ENCODE measurements at regions not wholly inside any gene's neighbourhood (a gene's known extent, or its start where the extent isn't known, plus 50 kb on each side); places are given as distances from the start of the nearest gene placed in this dataset.

DNA sequence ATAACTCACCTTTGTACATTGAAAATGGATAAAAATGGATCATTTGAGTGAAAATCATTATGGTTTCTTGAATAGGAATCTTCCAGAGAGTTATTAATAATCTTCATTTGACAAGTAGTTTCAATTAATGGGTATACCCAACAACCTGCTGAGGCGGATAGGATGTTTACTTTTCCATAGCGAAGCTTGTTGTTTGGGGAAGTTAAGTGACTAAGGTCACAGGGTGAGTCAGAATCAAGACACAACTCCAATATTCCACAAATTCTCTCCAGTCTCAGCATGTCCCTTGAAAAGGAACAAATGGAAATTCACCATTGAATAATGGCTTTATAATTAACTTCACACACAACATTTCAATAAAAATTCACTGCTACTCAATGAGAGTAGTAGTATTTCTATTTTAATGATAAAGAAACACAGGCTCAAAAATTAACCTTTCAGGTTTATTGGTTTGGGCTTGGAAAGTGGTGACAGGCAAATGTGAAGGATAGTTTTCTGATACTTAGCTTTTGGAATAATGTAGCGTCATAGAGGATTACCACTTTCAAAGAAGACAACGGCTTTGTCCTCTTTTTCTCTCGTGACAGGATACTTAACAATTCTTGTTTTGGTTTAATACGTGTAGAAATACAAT lies 211.3 kb downstream of the GPD2 start:
- no peak for DNase-seq

DNA sequence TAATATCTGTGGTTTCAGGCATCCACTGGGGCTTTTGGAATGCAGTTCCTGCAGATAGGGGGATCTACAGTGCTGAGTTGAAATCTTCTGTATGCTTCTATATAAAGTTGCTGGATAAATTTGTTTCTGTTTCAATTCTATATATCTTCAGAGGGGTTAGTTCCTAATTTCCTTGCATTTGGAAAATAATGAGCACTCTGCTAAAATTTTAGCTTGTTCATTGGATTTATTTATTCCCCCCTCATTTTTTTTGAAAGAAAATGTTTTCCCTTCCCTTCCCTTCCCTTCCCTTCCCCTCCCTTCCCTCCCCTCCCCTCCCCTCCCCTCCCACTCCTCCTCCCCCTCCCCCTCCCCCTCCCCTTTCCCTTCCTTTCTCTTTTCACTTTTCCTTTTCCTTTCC lies 212.3 kb downstream of the GPD2 start:
- DNase-seq, result no peak

DNA sequence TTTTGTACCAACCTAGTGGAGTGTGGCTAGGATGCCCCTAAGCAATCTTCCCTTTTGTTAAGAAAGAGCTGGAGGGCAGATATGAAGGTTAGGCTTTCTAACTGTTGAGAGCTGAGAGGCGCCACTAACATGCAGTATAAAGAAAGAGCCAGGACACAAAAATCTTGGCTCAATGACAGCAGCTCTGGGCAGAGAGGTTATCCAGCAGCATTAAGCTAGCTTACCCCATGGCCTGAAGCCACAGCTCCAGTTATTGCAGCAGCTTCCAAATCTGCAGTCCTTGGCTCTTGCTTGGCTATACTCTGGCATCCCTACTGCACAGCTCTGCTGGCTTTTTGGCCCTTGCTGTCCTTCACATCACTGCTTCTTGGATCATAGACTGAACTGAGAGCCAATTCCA lies 213.4 kb downstream of the GPD2 start:
- no peak for DNase-seq

DNA sequence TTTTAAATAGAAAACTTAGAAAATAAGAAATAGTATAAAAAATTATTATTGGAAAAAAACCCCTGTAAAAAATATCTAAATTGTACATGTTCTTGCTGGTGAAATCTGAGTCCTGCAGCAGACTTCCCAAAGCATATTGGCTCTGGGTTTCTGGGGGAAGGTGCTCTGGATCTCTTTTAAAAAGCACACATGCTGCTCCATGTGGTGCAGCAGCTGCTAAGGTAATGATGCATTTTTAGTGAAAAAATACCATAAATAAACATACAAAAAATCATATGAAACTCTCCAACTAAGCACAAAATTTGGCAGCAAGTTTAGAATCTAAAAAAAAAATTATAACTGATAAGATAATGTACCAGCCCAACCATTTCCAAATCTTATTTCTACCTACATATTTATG lies 216.5 kb downstream of the GPD2 start:
- DNase-seq, result no peak

DNA sequence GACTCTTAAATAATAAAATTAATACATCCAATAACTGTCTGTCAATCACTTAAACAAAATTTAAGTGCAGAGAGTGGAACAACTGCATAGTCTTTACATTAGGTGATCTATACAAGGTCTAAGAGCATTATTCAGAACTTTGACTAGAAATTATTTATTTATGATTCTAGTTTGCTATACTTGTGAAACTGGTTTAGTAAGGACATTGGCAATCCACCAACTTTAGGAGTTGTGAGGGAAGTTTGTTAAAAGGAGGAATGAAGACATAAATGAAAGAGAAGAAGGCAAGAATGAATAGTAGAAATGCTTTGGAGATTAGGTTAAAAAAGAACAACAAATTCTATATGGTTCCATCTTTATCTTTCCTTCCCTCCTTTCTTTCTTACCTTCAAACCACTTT lies 217.5 kb downstream of the GPD2 start:
- no peak for DNase-seq

DNA sequence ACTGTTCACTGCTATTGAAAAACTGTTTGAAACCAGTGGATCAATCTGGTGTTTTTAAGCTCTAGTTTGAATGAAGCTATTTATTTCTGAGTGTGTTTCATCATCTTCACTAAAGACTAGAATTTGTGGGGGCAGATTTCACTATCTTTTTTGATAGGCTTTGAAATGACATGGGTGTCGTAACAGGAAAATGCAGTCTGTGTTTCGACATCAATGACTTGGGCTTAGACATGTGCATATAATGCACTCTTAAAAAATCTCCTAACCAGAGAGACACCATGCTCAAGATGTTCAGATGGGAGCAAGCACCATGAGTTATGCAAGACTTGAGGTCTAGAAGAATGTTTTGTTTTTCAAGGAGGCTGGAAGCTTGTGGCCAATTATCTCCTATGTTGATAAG lies 221.6 kb downstream of the GPD2 start:
- no peak for DNase-seq

DNA sequence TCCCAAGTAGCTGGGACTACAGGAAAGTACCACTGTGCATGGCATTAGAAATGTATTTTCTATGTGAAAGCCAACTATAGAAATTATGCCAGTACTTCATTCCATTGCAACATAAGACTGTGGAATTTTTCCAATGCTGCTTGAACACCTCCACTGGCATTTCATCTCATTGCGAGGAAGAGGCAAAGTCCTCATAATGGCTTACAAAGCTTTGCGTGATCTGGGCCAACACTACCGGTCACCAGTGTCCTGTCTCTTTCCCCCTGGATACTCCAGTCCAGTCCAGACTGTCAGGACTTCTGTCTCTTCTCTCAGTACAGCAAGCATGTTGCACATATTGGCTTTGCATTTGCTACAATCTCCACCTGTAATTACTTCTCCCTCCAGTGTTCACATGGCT lies 223.5 kb downstream of the GPD2 start:
- DNase-seq, result no peak

DNA sequence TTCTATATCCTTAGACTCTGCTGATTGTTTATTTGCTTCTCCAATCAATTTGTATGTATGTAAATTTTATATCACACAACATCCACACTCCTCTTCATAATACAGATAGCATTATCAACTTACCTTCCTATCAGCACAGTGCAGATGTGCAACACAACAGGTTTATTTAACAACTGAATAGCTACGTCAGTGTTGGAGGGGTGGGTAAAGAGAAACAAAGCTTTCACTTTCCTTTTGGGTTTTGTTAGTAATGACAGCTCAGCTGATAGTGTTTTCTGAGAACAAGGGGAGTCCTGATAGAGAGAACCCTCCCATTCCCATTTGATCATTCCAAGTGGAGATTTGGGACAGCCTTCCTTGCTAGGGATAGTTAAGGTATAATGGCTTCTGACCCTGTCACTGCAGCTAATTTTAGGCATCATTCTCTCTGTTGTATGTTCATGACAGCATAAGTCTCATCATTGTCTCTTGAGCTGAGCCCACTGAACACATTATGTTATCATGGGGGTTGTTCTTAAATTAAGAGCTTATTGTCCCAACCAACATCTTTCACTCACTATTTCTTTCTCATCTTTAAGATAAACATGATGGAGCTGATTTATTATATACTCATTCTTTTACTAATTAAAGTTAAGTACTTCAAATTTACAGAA lies 227.7 kb downstream of the GPD2 start:
- peak; percentile 20 for DNase-seq

DNA sequence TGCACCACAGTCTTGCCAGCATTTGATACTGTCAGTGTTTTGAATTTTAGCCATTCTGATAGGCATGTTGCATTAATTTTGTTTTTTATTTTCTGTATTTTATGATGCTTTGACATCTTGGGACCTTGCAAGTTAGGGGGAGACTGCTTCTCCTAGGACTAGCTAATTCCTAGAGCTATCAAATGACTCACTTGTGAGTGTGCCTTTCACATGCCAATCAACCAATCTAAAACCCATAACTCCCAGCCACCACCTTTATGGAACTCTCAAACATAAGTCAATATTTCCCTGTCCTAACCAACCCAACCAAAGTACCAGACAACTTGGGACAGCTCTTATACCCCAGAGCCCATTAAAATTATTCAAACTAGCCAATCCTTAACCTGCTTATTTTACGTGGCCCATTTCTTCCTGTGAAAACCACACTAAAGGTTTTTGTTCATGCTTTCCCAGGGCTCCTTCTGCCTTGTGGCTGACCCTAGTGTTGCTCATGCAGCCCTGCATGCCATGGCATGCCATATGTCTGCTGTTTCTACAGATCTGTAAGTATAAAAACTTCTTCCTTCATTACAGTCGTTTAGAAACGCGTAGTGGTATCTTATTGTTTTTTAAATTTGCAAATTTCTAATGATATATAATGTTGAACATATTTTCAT lies 230.1 kb downstream of the GPD2 start:
- DNase-seq, result no peak

DNA sequence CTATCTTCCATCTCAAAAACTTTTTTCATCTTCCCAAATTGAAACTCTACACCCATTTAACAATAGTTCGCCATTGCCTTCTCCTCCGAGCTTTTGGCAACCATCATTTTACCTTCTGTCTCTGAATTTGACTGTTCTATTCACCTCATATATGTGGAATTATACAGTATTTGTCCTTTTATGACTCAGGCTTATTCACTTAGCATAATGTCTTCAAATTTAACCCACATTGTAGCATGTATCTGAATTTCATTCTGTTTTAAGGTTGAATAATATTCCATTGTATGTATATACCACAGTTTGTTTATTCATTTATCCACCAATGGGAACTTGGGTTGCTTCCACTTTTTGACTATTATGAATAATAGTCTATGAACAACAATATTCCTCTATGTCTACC lies 233.9 kb downstream of the GPD2 start:
- no peak for DNase-seq

DNA sequence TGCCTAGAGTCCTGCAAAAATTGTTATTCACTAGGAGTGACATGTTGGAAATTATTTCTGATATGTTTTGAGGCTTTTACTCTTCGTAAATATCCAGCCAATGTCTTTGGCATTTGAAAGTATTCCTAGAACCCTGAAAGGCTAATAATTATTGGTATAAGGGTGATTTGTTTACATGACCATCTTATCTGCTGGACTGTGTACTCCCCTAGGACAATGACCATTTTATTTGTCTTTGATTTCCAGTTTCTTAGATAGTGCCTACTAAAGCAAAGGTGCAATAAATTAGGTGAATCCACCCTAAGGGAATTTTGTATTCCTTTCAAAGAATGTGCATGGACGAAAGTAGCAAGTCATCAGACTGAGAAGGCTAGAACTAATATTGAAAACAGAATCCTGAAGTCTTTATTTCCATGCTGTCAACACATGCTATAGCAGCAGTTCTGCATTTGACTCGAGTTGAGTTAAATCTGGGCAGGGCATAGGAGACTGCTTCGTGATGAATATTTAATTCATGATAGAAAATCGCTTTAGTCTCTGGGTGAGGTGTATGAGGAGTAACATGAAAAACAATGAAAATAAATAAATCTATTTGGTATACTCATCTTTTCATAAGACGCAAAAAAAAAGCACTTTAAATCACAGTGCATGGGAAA lies 235.7 kb downstream of the GPD2 start:
- DNase-seq, result no peak

DNA sequence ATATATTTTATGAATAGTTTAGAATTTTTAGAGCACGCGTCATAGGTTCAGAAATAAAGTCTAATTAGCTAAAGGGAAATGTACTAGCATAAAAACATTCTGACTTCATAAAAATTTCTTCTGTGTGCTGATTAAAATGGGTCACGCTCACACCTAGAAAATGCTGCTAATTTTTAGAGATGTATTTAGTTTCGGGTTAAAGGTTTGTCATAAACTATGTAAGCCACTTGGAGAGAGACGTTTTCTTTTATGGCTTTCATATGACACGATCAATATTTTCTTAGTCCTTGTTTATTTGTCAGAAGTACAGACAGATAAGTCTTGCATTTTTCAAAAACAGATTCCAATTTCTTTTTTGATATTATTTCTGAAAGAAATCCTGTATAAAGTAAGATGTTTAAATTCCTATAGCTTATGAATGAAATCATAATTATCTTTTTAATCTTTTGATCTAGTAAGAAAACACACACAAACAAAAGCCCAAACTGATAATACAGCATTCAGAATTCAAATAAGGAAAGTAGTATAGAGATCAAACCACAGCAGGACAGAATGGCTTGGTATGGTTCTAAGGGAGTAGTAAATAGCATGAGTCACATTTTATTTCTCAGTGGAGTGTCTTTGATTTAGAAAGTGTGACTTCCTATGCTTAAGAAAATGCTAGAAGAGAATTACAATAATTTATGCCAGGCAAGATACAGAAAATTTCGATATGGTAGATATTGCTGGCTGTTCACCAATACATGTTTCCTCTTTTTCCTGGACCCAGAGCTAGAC lies 236.6 kb downstream of the GPD2 start:
- no peak for DNase-seq

DNA sequence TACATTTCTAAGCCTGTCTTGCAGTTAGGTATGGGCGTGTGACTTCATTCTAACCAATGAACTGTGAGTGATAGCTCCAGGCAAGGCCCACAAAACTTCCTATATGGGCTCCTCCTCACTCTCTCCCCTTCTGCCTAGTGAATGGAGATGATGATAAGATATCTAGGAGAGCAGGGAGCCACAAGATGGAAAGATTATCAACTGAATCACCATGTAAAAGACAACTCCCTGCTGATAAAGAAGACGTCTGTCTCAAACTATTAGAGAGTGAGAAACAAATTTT lies 237.1 kb downstream of the GPD2 start:
- no peak for DNase-seq

DNA sequence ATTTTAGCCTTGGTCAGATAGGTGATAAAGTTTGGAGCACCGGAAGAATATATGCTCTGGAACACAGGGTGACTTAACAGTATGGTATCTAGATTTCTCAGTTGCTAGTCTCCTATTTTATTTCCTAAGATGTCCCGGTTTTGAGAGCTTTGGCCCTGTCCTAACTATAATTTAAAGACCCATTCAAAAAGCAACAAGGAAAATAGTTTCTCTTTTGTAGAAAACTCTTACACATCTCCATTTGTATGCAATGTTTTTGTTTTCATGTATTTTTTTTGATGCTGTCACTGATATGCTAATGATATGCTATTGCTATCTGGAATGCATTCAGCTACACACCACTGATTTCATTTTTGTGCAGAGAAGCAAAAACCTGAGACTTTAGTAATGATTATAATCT lies 237.8 kb downstream of the GPD2 start:
- DNase-seq, result no peak

DNA sequence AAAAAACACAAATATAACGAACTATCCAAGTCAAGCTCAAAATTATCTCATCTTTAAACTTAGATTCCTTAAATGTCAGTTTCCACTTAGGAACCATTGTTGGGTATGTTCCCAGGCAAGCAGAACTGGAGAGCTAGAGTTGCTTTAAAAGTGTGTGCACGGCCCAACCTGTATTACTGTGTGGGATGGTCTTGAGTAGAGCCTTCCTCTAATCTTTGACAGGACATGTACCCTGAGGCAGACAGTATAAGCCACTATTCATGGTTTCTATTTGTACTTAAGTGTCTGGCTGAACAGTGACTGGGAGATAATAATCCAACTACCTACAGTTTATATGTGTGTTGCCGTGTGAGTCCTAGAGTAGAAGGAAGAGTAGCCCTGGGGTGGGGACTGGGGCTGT lies 239.7 kb downstream of the GPD2 start:
- DNase-seq, result no peak

DNA sequence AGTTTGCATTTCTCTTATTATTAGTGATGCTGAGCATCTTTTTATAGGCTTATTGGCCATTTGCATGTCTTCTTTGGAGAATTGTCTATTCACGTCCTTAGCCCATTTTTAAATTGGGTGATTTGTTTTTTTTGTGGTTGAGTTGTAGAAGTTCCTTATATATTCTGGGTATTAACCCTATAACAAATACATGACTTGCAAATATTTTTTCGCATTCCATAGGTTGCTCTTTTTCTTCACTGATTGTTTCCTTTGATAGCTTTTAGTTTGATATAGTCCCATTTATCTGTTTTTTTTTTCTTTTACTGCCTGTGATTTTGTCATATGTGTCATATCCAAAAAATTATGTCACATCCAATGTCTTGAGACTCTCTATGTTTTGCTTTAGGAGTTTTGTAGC lies 243.6 kb downstream of the GPD2 start:
- no peak for DNase-seq

DNA sequence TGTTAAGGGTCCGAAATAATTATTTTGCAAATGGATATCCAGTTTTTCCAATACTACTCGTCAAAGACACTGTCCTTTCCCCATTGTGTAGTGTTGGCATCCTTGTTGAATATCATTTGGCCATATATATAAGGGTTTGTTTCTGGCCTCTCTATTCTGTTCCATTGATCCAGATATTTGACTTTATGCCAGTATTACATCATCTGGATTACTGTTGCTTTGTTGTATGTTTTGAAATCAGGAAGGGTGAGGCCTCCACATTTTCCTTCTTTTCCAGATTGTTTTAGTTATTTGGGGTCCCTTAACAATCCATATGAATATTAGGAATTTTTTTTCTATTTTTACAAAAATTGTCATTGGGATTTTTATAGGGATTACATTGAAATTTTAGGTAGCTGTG lies 244.1 kb downstream of the GPD2 start:
- DNase-seq, result no peak

DNA sequence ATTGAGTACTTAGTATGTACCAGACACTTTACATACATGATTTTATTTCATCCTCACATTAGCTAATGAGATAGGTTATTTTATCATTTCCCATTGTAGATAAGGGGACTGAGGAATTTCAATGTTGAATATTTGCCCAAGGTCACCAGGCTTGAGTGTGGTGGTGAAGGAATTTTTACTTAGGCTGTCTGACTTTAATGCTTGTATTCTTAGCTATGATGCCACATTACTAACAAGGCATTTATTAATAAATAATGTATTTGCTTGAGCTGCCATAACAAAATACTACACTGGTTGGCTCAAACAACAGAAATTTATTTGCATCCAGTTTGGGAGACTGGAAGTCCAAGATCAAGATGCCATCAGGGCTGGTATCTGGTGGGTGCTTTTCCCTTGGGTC lies 250.9 kb downstream of the GPD2 start:
- DNase-seq, result no peak

DNA sequence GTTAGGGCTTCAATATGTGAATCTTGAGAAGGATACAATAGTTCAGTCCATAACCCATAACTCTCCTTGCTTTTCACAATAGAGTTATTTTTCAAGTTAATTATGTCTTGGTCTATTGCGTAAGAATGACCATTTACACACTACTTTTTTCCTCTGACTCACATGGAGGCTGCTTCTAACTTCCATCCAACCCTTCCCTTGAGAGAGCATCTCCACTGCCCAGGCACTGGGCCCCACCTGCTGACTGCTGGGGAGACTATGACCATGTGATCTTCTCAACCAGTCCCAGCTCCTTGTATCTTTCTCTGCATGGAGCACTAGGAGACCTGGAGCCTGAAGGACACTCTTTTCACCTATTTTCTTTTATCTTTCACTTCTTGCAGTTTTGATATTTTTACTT lies 251.5 kb downstream of the GPD2 start:
- no peak for DNase-seq

DNA sequence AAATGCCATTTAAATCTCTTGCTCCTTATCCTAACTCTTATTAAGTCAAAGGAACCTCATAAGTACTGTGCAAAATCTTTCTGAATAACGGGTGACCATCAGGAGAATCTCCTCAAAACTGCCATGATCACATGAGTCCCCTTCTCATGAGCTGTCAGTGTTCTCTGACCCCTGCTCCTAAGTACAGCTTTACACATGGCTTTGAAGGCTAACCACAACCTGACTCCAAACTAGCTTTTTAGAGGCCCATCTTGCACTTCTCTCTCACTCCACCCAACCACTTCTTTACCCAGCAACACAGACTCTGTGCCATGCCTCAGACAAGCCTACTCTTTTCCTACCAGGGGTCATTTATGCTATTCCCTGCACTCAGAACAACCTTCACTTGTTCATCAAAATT lies 253.8 kb downstream of the GPD2 start:
- no peak for DNase-seq

DNA sequence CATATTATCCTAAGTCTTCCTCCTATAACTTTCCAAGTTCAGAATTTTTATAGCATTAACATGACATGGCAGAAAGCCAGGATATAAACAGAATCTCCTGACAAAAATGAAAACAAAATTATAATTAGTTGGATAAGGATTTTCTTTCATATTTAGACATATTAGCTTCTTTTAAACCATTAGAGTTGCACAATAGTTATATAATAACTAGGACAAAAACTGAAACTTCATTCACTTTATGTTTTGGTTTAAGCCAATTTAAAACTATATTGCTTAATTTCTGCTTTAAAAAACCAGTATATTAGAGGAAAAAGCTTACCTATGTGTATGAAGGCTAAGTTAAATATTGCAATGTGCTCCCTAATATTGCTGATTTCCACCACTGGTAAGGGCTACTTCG lies 254.8 kb downstream of the GPD2 start:
- DNase-seq, result no peak

DNA sequence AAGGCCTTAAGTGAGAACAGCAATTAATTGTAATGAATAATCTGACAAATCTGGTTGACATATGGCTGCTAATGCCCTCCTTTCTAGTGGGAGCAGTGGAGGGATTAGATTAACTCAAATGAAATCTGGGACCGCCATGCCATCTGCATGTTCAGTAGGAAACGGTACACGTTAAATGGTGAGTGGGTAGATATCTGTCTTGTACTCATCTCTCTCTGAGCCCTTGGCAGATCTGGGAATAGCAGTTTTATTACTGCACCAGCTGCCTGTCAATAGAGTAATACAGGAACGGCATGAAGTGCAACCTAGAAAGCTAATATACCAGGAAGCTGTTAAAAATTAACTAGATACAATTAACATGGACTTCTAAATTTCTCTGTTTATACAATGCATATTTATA lies 258.8 kb downstream of the GPD2 start:
- no peak for DNase-seq

DNA sequence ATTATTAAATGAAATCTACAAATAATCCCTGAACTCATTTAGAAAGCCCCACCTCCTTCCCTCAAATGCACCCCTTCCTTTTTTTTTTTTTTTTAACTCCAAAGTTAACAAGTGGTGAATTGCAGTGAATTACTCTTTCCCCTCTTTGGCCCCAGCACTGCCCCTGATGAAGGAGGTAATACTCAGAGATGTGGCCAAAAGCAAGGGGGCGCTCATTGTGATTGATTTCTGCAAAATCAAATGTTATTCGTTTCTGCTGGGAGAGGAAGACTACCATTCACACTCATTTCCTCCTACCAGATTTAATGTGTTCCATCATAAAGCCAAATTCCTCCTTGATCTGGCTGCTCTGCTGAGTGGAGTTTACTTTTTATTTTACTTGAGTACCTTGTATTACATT lies 259.4 kb downstream of the GPD2 start:
- no peak for DNase-seq

DNA sequence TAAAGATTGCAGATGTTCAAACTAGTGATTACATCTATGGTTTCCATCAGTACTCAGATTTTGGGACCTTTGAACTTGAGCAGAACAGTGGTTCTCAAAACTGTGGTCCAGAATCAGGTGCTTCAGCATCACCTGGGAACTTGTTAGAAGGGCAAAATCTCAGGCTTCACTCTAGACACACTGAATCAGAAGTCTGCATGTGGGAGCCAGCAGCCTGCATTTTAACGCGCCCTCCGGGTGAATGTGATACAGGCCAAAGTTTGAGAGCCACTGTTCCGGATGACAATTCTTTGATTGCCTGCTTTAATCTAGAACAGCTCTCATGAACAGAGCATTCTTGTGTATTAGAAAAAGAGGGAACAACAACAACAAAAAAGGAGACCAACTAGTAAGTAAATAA lies 261.7 kb downstream of the GPD2 start:
- DNase-seq, result no peak
